ENCODE measurements at regions not wholly inside any gene's neighbourhood (a gene's known extent, or its start where the extent isn't known, plus 50 kb on each side); places are given as distances from the start of the nearest gene placed in this dataset.

GRCh38 chr10:121392657-121393056 is 205.6 kb downstream of the FGFR2 start:
- no peak for TF ChIP-seq CTCF (optimal IDR thresholded peaks at IDR 0.05 in 1 of 3, IDR thresholded peaks at IDR 0.05 in 1 of 3, conservative IDR thresholded peaks at IDR 0.05 in 1 of 3; ENCODE audit: extremely low read depth in 1 of 3, insufficient read depth in 2 of 3, low read length in 3 of 3)
- TF ChIP-seq EZH2 (IDR thresholded peaks at IDR 0.05; ENCODE audit: low read length): no peak
